ENCODE measurements at regions not wholly inside any gene's neighbourhood (a gene's known extent, or its start where the extent isn't known, plus 50 kb on each side); places are given as distances from the start of the nearest gene placed in this dataset.

DNA sequence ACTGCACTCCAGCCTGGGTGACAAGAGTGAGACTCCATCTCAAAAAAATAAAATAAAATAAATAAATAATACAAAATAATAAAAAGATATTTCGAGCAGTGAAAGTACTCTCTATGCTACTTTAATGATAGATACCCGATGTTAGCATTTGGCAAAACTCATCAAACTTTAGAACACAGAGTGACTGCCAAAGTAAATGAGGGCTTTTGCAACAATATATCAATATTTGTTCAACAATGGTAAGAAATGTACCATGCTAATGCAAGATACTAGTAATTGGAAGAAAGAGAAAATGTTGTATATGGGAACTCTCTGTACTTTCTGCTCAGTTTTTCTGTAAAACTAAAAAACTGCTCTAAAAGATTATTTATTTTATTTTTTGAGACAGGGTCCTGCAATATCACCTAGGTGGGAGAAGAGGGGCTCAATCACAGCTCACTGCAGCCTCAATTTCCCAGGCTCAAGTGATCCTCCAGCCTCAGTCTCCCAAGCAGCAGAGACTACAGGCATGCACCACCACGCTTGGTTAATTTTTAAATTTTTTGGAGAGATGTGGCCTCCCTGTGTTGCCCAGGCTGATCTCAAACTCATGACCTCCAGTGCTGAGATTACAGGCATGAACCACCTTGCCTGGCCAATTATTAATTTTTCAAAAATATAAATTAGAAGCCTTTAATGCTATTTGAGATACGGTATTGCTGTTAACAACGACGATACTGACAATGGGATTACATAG lies 650.5 kb upstream of the NR2F2 start:
- TF ChIP-seq, protein P1, sequence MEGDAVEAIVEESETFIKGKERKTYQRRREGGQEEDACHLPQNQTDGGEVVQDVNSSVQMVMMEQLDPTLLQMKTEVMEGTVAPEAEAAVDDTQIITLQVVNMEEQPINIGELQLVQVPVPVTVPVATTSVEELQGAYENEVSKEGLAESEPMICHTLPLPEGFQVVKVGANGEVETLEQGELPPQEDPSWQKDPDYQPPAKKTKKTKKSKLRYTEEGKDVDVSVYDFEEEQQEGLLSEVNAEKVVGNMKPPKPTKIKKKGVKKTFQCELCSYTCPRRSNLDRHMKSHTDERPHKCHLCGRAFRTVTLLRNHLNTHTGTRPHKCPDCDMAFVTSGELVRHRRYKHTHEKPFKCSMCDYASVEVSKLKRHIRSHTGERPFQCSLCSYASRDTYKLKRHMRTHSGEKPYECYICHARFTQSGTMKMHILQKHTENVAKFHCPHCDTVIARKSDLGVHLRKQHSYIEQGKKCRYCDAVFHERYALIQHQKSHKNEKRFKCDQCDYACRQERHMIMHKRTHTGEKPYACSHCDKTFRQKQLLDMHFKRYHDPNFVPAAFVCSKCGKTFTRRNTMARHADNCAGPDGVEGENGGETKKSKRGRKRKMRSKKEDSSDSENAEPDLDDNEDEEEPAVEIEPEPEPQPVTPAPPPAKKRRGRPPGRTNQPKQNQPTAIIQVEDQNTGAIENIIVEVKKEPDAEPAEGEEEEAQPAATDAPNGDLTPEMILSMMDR (IDR thresholded peaks at IDR 0.05): no peak
- TF ChIP-seq POLR2AphosphoS5 (IDR thresholded peaks at IDR 0.05): no peak
